Gastroesophageal sphincter (tissue), 4 donors: ENCODE measurements at regions not wholly inside any gene's neighbourhood (a gene's known extent, or its start where the extent isn't known, plus 50 kb on each side); places are given as distances from the start of the nearest gene placed in this dataset.

ENCODE experiments used
- ATAC-seq: fragments of 150-250 bp; one replicate; pipeline ENCODE4 v1.9.1; 2016; ENCODE audit warnings: mild to moderate bottlenecking, moderate library complexity
- H3K27ac ChIP-seq, 4 donors: fragments of 200-600 bp; sonication (generic) in 3 of 4; 1 replicate in 3 of 4; 2 replicates in 1 of 4; pipeline ENCODE4 v1.5.1; 2016 to 2019
- H3K27me3 ChIP-seq: fragments of 200-600 bp; sonication (generic); one replicate; pipeline ENCODE4 v1.5.1; 2019
- H3K36me3 ChIP-seq, 2 donors: fragments of 200-600 bp; sonication (generic); one replicate each; pipeline ENCODE4 v1.5.1; 2019; ENCODE audit warnings: control low read depth in 1 of 2
- H3K4me1 ChIP-seq, 3 donors: fragments of 200-600 bp; sonication (generic); 1 replicate in 2 of 3; 2 replicates in 1 of 3; pipeline ENCODE4 v1.5.1; 2016 to 2019; ENCODE audit warnings: control low read depth in 2 of 3
- H3K4me3 ChIP-seq, 2 donors: fragments of 200-600 bp; sonication (generic); one replicate each; pipeline ENCODE4 v1.5.1; 2019; ENCODE audit warnings: mild to moderate bottlenecking in 1 of 2, moderate library complexity in 1 of 2
- H3K9me3 ChIP-seq, 3 donors: fragments of 200-600 bp; sonication (generic); one replicate each; pipeline ENCODE4 v1.5.1; 2017 to 2019; ENCODE audit warnings: control low read depth in 2 of 3
- CTCF ChIP-seq, 4 experiments: fragments of 200-600 bp in 2 of 4; fragments of 450-650 bp in 2 of 4; sonication (generic) in 1 of 4; IDR thresholded peaks; one replicate each; pipeline ENCODE4 v1.5.1; 2017 to 2019; ENCODE audit warnings: antibody characterized with exemption in 4 of 4, mild to moderate bottlenecking in 2 of 4, moderate library complexity in 2 of 4
- EP300 ChIP-seq: sonication (generic); formaldehyde crosslinking; IDR thresholded peaks from one replicate; pipeline ENCODE4 v1.6.1; 2017; ENCODE audit warnings: antibody characterized with exemption, mild to moderate bottlenecking
- POLR2A ChIP-seq, 2 donors: fragments of 450-650 bp; IDR thresholded peaks; one replicate each; pipeline ENCODE4 v1.6.1; 2017; ENCODE audit warnings: antibody characterized with exemption in 2 of 2, mild to moderate bottlenecking in 2 of 2, moderate library complexity in 1 of 2
- POLR2AphosphoS5 ChIP-seq: sonication (generic); formaldehyde crosslinking; IDR thresholded peaks from one replicate; pipeline ENCODE4 v1.6.1; 2017; ENCODE audit warnings: antibody characterized with exemption
- WGBS, 2 donors: methylation state at CpG; one replicate each; pipeline ENCODE4 v1.1.5; 2018; ENCODE audit warnings: low coverage in 1 of 2; 5-methylcytosine and 5-hydroxymethylcytosine counted together

- H3K27me3 ChIP-seq = no peaks in the 10 kb centered on the region
- no peak for ATAC-seq
- H3K27ac ChIP-seq = peak overlapping the region in 2 of 4 donors; percentile 7 to 42
- H3K9me3 ChIP-seq = no peaks in the 10 kb centered on the region
- TF ChIP-seq EP300 = no peak
- no peak for TF ChIP-seq POLR2AphosphoS5
- no peak for TF ChIP-seq POLR2A (IDR thresholded peaks at IDR 0.05)
- no peak for TF ChIP-seq CTCF (IDR thresholded peaks at IDR 0.05)
- 7% methylated on average over 3 of the region's 10 CpGs; no CpG with 5 or more reads in 1 of the 2 donors for WGBS, 2 donors
- H3K36me3 ChIP-seq = no peaks in the 10 kb centered on the region
- no peak overlapping the region for H3K4me3 ChIP-seq
- H3K4me1 ChIP-seq = peaks cover 0 to 10% (median 0%) of the 10 kb centered on the region in 3 donors
Measured at GRCh38 chr22:23504516-23504915, 75.6 kb downstream of the IGLL1 start.

- peak overlapping the region in 2 of 4 donors; percentile 7 to 42 for H3K27ac ChIP-seq
- no peak for TF ChIP-seq CTCF (IDR thresholded peaks at IDR 0.05)
- H3K9me3 ChIP-seq = no peaks in the 10 kb centered on the region
- H3K4me3 ChIP-seq = no peak overlapping the region
- 81 to 83% methylated on average over 4 to 12 of the region's 15 CpGs for WGBS, 2 donors
- H3K4me1 ChIP-seq = peaks cover 0 to 10% (median 0%) of the 10 kb centered on the region in 3 donors
- ATAC-seq = no peak
- H3K36me3 ChIP-seq = no peaks in the 10 kb centered on the region
- no peaks in the 10 kb centered on the region for H3K27me3 ChIP-seq
Measured at GRCh38 chr22:23503736-23504440, 76.2 kb downstream of the IGLL1 start.

- ATAC-seq = no peak
- TF ChIP-seq POLR2AphosphoS5 (no peak), EP300 (no peak), POLR2A (IDR thresholded peaks at IDR 0.05) (no peak), CTCF (IDR thresholded peaks at IDR 0.05) (no peak)
- H3K27ac ChIP-seq = no peak overlapping the region
- H3K4me3 ChIP-seq = no peak overlapping the region
- H3K4me1 ChIP-seq = peaks cover 0 to 10% (median 0%) of the 10 kb centered on the region in 3 donors
- 96 to 100% methylated on average over 4 of the region's 5 CpGs for WGBS, 2 donors
- no peaks in the 10 kb centered on the region for H3K9me3 ChIP-seq
- H3K36me3 ChIP-seq = no peaks in the 10 kb centered on the region
- H3K27me3 ChIP-seq = no peaks in the 10 kb centered on the region
Measured at GRCh38 chr22:23503142-23503541, 76.9 kb downstream of the IGLL1 start.

- no peak for ATAC-seq
Measured at GRCh38 chr22:23501708-23502107, 78.4 kb downstream of the IGLL1 start.

More at GRCh38 chr22:23501708-23502107, 78.4 kb downstream of the IGLL1 start:
- Histone ChIP-seq H3K27me3 (no peaks in the 10 kb centered on the region), H3K27ac (no peak overlapping the region), H3K9me3 (no peaks in the 10 kb centered on the region), H3K36me3 (no peaks in the 10 kb centered on the region), H3K4me3 (no peak overlapping the region), H3K4me1 (peaks cover 0 to 10% (median 0%) of the 10 kb centered on the region in 3 donors)
- whole genome bisulfite sequencing, 2 donors = 75 to 85% methylated on average over 6 to 8 of the region's 12 CpGs
- TF ChIP-seq EP300 = no peak
- no peak for TF ChIP-seq POLR2A (IDR thresholded peaks at IDR 0.05)
- TF ChIP-seq POLR2AphosphoS5 = no peak
- no peak for TF ChIP-seq CTCF (IDR thresholded peaks at IDR 0.05)
